ENCODE measurements at regions not wholly inside any gene's neighbourhood (a gene's known extent, or its start where the extent isn't known, plus 50 kb on each side); places are given as distances from the start of the nearest gene placed in this dataset.

DNA sequence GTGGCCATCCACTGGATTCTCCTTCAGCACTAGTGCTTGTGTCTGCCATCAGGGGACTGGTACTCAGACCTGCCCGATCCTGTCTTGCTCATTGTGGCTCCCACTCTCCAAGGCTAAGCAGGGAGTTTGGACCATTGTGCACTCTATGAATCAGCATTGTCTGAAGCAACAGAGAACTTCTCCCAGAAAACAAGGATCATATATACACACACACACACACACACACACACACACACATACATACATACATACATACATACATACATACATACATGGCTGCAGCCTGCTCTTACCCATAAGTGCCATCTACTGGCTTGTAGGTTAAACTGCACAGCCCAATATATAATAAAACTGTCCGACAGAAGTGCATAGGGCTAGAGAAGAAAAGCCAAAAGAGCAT lies 345.3 kb upstream of the LCORL start (continued):
- TF ChIP-seq, protein P1, sequence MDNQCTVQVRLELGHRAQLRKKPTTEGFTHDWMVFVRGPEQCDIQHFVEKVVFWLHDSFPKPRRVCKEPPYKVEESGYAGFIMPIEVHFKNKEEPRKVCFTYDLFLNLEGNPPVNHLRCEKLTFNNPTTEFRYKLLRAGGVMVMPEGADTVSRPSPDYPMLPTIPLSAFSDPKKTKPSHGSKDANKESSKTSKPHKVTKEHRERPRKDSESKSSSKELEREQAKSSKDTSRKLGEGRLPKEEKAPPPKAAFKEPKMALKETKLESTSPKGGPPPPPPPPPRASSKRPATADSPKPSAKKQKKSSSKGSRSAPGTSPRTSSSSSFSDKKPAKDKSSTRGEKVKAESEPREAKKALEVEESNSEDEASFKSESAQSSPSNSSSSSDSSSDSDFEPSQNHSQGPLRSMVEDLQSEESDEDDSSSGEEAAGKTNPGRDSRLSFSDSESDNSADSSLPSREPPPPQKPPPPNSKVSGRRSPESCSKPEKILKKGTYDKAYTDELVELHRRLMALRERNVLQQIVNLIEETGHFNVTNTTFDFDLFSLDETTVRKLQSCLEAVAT (IDR thresholded peaks at IDR 0.05): 0 out of 2 replicates have a peak, but pooled peaks have one; percentile 20
- TF ChIP-seq SMARCA5 (IDR thresholded peaks at IDR 0.05) (no peak), CBFB (IDR thresholded peaks at IDR 0.05; ENCODE audit: low read depth) (no peak), GATAD2B (conservative IDR thresholded peaks at IDR 0.05; ENCODE audit: low read depth) (no peak), ZNF384 (IDR thresholded peaks at IDR 0.05; ENCODE audit: borderline replicate concordance, low read depth, low read length) (no peak), RAD21 (IDR thresholded peaks at IDR 0.05; ENCODE audit: insufficient read depth, low read depth, low read length) (peak; percentile 79), NBN (IDR thresholded peaks at IDR 0.05) (peak; percentile 45; the same call in 1 of the 2 replicates), EZH2 (IDR thresholded peaks at IDR 0.05; ENCODE audit: borderline replicate concordance, control insufficient read depth, low read depth, low read length) (no peak), RELA (IDR thresholded peaks at IDR 0.05; ENCODE audit: borderline replicate concordance, partially characterized antibody) (no peak), JUNB (IDR thresholded peaks at IDR 0.05) (no peak), EP300 (IDR thresholded peaks at IDR 0.05; ENCODE audit: borderline replicate concordance in 1 of 2, control insufficient read depth in 1 of 2, low read depth in 2 of 2, low read length in 2 of 2) (no peak), YY1 (IDR thresholded peaks at IDR 0.05; ENCODE audit: low read depth, low read length) (0 out of 2 replicates have a peak, but pooled peaks have one; percentile 62), GABPA (IDR thresholded peaks at IDR 0.05; ENCODE audit: low read depth) (no peak), CEBPB (IDR thresholded peaks at IDR 0.05; ENCODE audit: borderline replicate concordance in 1 of 2, low read depth in 2 of 2, low read length in 2 of 2) (no peak), BMI1 (IDR thresholded peaks at IDR 0.05; ENCODE audit: borderline replicate concordance) (no peak), ASH2L (IDR thresholded peaks at IDR 0.05; ENCODE audit: borderline replicate concordance, low read depth) (no peak)
- TF ChIP-seq, protein P2, sequence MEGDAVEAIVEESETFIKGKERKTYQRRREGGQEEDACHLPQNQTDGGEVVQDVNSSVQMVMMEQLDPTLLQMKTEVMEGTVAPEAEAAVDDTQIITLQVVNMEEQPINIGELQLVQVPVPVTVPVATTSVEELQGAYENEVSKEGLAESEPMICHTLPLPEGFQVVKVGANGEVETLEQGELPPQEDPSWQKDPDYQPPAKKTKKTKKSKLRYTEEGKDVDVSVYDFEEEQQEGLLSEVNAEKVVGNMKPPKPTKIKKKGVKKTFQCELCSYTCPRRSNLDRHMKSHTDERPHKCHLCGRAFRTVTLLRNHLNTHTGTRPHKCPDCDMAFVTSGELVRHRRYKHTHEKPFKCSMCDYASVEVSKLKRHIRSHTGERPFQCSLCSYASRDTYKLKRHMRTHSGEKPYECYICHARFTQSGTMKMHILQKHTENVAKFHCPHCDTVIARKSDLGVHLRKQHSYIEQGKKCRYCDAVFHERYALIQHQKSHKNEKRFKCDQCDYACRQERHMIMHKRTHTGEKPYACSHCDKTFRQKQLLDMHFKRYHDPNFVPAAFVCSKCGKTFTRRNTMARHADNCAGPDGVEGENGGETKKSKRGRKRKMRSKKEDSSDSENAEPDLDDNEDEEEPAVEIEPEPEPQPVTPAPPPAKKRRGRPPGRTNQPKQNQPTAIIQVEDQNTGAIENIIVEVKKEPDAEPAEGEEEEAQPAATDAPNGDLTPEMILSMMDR (IDR thresholded peaks at IDR 0.05 in 2 of 3, conservative IDR thresholded peaks at IDR 0.05 in 1 of 3; ENCODE audit: control insufficient read depth in 2 of 3, extremely low read depth in 1 of 3, insufficient read depth in 1 of 3, low read depth in 3 of 3, low read length in 3 of 3): peak; percentile 59 to 66 (median 62); a peak in 5 of 6 replicates
- TF ChIP-seq, protein P3, sequence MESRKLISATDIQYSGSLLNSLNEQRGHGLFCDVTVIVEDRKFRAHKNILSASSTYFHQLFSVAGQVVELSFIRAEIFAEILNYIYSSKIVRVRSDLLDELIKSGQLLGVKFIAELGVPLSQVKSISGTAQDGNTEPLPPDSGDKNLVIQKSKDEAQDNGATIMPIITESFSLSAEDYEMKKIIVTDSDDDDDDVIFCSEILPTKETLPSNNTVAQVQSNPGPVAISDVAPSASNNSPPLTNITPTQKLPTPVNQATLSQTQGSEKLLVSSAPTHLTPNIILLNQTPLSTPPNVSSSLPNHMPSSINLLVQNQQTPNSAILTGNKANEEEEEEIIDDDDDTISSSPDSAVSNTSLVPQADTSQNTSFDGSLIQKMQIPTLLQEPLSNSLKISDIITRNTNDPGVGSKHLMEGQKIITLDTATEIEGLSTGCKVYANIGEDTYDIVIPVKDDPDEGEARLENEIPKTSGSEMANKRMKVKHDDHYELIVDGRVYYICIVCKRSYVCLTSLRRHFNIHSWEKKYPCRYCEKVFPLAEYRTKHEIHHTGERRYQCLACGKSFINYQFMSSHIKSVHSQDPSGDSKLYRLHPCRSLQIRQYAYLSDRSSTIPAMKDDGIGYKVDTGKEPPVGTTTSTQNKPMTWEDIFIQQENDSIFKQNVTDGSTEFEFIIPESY (IDR thresholded peaks at IDR 0.05): no peak
- TF ChIP-seq, protein P4, sequence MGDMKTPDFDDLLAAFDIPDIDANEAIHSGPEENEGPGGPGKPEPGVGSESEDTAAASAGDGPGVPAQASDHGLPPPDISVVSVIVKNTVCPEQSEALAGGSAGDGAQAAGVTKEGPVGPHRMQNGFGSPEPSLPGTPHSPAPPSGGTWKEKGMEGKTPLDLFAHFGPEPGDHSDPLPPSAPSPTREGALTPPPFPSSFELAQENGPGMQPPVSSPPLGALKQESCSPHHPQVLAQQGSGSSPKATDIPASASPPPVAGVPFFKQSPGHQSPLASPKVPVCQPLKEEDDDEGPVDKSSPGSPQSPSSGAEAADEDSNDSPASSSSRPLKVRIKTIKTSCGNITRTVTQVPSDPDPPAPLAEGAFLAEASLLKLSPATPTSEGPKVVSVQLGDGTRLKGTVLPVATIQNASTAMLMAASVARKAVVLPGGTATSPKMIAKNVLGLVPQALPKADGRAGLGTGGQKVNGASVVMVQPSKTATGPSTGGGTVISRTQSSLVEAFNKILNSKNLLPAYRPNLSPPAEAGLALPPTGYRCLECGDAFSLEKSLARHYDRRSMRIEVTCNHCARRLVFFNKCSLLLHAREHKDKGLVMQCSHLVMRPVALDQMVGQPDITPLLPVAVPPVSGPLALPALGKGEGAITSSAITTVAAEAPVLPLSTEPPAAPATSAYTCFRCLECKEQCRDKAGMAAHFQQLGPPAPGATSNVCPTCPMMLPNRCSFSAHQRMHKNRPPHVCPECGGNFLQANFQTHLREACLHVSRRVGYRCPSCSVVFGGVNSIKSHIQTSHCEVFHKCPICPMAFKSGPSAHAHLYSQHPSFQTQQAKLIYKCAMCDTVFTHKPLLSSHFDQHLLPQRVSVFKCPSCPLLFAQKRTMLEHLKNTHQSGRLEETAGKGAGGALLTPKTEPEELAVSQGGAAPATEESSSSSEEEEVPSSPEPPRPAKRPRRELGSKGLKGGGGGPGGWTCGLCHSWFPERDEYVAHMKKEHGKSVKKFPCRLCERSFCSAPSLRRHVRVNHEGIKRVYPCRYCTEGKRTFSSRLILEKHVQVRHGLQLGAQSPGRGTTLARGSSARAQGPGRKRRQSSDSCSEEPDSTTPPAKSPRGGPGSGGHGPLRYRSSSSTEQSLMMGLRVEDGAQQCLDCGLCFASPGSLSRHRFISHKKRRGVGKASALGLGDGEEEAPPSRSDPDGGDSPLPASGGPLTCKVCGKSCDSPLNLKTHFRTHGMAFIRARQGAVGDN (IDR thresholded peaks at IDR 0.05): no peak

All from GM12878 (cell line).